LNCaP clone FGC (cell line): ENCODE measurements at regions not wholly inside any gene's neighbourhood (a gene's known extent, or its start where the extent isn't known, plus 50 kb on each side); places are given as distances from the start of the nearest gene placed in this dataset.
"Not testable (repeated sequence)": the region's sequence is repeated elsewhere in the genome, so short reads cannot be mapped to it uniquely, and the experiment has no call there.

Source experiments
- DNase-seq: peaks from one replicate; pipeline ENCODE4 v3.0.0-alpha.2; 2011; ENCODE audit warnings: low read depth
- H3K4me3 ChIP-seq: 2 replicates; pipeline ENCODE4 v1.5.1; 2011; ENCODE audit warnings: mild to moderate bottlenecking, low read depth, low read length, control low read depth
- TF ChIP-seq, protein P1 (sequence below): IDR thresholded peaks from 2 replicates; pipeline ENCODE4 v1.5.1; 2012; ENCODE audit warnings: mild to moderate bottlenecking; ENCODE audit not compliant: control insufficient read depth, insufficient read depth; ENCODE audit errors: extremely low read depth

DNA sequence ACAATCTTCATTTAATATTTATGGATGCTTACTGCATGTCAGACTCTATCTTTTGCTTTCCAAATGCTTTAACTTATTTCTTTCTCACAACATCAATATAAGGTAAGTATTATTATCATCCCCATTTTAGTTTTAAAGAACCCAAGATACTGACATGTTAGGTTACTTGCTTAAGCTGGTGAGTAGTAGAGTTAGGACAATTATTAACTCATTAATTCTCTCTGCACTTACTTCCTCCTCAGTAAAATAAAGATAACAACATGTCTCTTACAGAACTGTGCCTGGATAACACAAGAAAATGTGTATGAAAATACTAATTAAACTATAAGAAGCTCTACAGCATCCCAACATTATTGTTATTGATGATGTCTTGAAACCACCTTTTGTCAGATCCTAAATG lies 359.1 kb upstream of the CHST9 start:
- DNase-seq = no peak
- TF ChIP-seq, protein P1, sequence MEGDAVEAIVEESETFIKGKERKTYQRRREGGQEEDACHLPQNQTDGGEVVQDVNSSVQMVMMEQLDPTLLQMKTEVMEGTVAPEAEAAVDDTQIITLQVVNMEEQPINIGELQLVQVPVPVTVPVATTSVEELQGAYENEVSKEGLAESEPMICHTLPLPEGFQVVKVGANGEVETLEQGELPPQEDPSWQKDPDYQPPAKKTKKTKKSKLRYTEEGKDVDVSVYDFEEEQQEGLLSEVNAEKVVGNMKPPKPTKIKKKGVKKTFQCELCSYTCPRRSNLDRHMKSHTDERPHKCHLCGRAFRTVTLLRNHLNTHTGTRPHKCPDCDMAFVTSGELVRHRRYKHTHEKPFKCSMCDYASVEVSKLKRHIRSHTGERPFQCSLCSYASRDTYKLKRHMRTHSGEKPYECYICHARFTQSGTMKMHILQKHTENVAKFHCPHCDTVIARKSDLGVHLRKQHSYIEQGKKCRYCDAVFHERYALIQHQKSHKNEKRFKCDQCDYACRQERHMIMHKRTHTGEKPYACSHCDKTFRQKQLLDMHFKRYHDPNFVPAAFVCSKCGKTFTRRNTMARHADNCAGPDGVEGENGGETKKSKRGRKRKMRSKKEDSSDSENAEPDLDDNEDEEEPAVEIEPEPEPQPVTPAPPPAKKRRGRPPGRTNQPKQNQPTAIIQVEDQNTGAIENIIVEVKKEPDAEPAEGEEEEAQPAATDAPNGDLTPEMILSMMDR = no peak
- H3K4me3 ChIP-seq = no peak overlapping the region

DNA sequence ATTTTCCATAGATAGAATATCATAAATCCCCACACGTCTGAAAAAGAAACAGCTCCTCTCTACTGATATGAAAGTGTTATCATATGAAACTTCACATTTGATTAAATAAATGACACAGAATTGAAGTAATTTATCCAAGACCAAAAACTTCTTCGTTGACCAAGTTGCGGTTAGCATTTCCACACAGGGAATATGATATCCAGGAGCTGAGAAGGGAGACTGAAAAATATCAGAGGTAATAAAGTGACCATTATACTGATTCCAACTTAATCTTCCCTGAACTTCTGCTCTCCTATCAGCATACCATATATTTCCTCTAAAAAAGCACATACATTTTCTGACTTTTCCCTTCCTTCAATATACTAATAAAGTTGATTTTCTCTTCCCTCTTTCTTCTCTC lies 356.2 kb upstream of the CHST9 start:
- H3K4me3 ChIP-seq = no peak overlapping the region
- TF ChIP-seq, protein P1 = no peak
- DNase-seq = no peak

DNA sequence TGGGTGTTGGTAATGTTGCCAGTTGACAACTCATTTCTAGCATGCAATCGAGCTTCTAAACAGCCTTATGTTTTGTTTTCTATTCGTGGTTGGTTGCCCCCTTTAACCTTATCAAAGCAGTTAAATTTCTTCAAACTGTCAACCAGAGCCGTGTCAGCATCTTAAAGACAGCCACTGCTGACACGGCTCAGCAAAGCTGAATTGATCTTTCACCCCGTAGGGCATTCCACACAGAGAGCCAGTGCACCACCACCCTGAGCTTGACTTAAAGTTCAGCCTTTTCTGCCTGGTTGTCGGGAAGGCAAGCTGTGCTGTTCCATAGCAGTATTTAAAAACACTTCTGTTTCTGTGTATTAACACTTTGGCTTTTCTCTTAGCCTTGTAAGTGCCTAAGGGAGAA lies 355.0 kb upstream of the CHST9 start:
- no peak overlapping the region for H3K4me3 ChIP-seq
- no peak for DNase-seq
- TF ChIP-seq, protein P1 = no peak

DNA sequence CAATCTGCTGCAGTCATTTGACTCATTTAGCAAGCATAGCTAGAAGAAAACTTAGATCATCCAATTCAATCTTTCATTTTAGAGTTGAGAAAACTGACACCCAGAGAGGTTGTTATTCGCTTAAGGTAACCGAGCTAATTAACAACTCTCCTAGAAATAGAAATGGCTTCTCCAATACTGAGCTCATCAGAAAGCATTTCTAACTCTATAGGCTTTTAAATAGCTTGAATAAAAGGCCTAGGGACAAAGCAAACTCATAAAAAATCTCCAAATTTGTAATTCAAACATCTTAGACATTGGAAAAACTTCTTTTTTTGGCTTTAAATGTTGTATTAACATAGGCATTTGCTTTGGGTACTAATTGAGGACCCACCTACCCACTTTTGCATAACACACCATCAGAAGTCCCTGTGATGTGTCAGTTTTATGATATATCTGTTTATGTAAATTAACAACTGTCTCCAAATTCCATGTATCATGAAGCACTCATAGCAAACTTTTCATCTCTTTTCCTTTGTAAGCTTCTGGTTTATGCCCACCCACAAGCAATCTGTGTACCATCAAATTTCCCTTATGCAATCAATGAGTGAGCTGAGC lies 343.9 kb upstream of the CHST9 start:
- no peak overlapping the region for H3K4me3 ChIP-seq
- DNase-seq = no peak
- TF ChIP-seq, protein P1 = no peak

DNA sequence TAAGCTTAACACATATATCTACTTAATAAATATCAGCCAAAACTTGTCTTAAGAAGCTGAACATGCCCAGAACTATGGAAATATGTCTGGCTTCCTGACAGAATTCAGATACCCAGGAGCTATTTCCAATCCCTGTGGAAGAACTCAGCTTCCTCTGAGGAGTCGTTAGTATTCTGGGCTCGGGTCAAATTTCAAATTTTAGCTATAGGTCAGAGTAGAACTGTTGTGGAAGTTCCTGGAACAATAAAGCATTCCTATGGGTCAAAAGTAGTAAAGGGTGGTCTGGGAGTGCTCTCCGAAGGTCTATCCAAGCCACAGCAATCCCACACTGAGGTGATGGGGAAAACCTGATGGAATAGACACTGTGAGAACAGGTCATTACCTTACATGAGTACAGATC lies 342.7 kb upstream of the CHST9 start:
- TF ChIP-seq, protein P1 = no peak
- H3K4me3 ChIP-seq = no peak overlapping the region

DNA sequence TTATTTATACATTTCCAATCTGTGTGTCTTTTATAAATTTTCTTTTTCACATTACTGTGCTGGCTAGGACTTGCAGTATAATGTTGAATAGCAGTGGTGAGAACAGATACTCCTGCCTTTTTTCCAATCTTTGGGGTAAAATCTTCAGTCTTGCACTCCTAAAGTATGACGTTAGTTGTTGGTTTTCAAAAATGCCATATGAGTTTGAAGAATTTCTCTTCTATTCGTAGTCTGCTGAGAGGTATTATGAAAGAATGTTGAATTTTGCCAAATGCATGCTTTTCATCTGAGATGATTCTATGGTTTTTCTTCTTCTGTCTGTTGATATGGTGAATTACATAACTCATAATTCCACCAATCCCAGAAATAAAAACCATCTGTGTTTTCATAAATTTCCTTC lies 335.3 kb upstream of the CHST9 start:
- TF ChIP-seq, protein P1 = no peak
- H3K4me3 ChIP-seq = no peak overlapping the region
- no peak for DNase-seq

More for the DNA sequence above, 342.7 kb upstream of the CHST9 start:
- no peak for DNase-seq

DNA sequence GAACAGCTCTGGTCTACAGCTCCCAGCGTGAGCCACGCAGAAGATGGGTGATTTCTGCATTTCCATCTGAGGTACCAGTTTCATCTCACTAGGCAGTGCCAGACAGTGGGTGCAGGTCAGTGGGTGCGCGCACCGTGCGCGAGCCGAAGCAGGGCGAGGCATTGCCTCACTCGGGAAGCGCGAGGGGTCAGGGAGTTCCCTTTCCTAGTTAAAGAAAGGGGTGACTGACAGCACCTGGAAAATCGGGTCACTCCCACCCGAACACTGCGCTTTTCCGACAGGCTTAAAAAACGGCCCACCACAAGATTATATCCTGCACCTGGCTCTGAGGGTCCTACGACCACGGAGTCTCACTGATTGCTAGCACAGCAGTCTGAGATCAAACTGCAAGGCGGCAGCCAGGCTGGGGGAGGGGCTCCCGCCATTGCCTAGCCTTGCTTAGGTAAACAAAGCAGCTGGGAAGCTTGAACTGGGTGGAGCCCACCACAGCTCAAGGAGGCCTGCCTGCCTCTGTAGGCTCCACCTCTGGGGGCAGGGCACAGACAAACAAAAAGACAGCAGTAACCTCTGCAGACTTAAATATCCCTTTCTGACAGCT lies 325.0 kb upstream of the CHST9 start:
- not testable (repeated sequence) for H3K4me3 ChIP-seq, DNase-seq
